Endodermal cell (in vitro differentiated cells): ENCODE measurements at regions not wholly inside any gene's neighbourhood (a gene's known extent, or its start where the extent isn't known, plus 50 kb on each side); places are given as distances from the start of the nearest gene placed in this dataset.

Experiments used
- DNase-seq: peaks from one replicate; pipeline ENCODE4 v3.0.0-alpha.2; 2017
- H3K27ac ChIP-seq: 2 replicates; pipeline ENCODE4 v1.5.1; 2013; ENCODE audit warnings: mild to moderate bottlenecking, low read depth, low read length, moderate library complexity
- H3K27me3 ChIP-seq: 2 replicates; pipeline ENCODE4 v1.6.1; 2013; ENCODE audit warnings: mild to moderate bottlenecking, low read length, moderate library complexity; ENCODE audit not compliant: insufficient read depth, control insufficient read depth, poor library complexity, severe bottlenecking
- H3K36me3 ChIP-seq: 2 replicates; pipeline ENCODE4 v1.7.0; 2013; ENCODE audit warnings: mild to moderate bottlenecking, low read length, moderate library complexity; ENCODE audit not compliant: control insufficient read depth, insufficient read depth
- H3K4me1 ChIP-seq: one replicate; pipeline ENCODE4 v1.7.0; 2013; ENCODE audit warnings: low read length; ENCODE audit not compliant: control insufficient read depth, insufficient read depth
- H3K4me3 ChIP-seq: 2 replicates; pipeline ENCODE4 v1.5.1; 2013; ENCODE audit warnings: mild to moderate bottlenecking, low read length, moderate library complexity
- H3K9ac ChIP-seq: 2 replicates; pipeline ENCODE4 v1.6.1; 2013; ENCODE audit warnings: mild to moderate bottlenecking, low read length, moderate library complexity; ENCODE audit not compliant: poor library complexity, severe bottlenecking; ENCODE audit errors: extremely low read depth
- H3K9me3 ChIP-seq: 2 replicates; pipeline ENCODE4 v1.6.1; 2013; ENCODE audit warnings: mild to moderate bottlenecking, low read length, moderate library complexity; ENCODE audit not compliant: control insufficient read depth
- H3K27ac Mint-ChIP-seq: 2 replicates; pipeline ENCODE4 v1.8.0; 2020; ENCODE audit warnings: mixed read lengths
- H3K27me3 Mint-ChIP-seq: 2 replicates; pipeline ENCODE4 v1.8.0; 2021; ENCODE audit warnings: mild to moderate bottlenecking, mixed read lengths; ENCODE audit not compliant: insufficient read depth
- H3K36me3 Mint-ChIP-seq: 2 replicates; pipeline ENCODE4 v1.8.0; 2020; ENCODE audit warnings: low read depth, mixed read lengths
- H3K4me1 Mint-ChIP-seq: 2 replicates; pipeline ENCODE4 v1.8.0; 2020; ENCODE audit warnings: mixed read lengths
- H3K4me3 Mint-ChIP-seq: 2 replicates; pipeline ENCODE4 v1.8.0; 2020; ENCODE audit warnings: mild to moderate bottlenecking, moderate library complexity, mixed read lengths
- H3K9me3 Mint-ChIP-seq: 2 replicates; pipeline ENCODE4 v1.8.0; 2020; ENCODE audit warnings: mild to moderate bottlenecking, mixed read lengths
- CTCF ChIP-seq: fragments of 200-600 bp; sonication (generic); conservative IDR thresholded peaks from 2 replicates; pipeline ENCODE4 v1.5.0; 2021; ENCODE audit warnings: antibody characterized with exemption, mild to moderate bottlenecking
- WGBS, 2 experiments: methylation state at CpG; one replicate each; pipeline versions ENCODE4 v1.1.5 to v1.1.7; 2013; ENCODE audit warnings: missing lambda C conversion rate in 2 of 2, mixed read lengths in 1 of 2; ENCODE audit not compliant: insufficient coverage in 1 of 2, insufficient read length in 1 of 2; 5-methylcytosine and 5-hydroxymethylcytosine counted together

- DNase-seq, result no peak
- no peak overlapping the region for H3K9ac ChIP-seq
- Mint-ChIP-seq H3K36me3 (peaks cover 3% of the 10 kb centered on the region), H3K4me1 (peaks cover 23% of the 10 kb centered on the region), H3K4me3 (no peak overlapping the region), H3K27ac (no peak overlapping the region), H3K27me3 (no peaks in the 10 kb centered on the region), H3K9me3 (no peaks in the 10 kb centered on the region)
- no peak overlapping the region for H3K27ac ChIP-seq
- H3K4me1 ChIP-seq, result no peaks in the 10 kb centered on the region
- no peaks in the 10 kb centered on the region for H3K27me3 ChIP-seq
- H3K9me3 ChIP-seq, result no peaks in the 10 kb centered on the region
- no peak for TF ChIP-seq CTCF
- H3K4me3 ChIP-seq, result no peak overlapping the region
- WGBS, 2 experiments, result 86 to 95% methylated on average over 1 to 3 of the region's 3 CpGs
- H3K36me3 ChIP-seq, result no peaks in the 10 kb centered on the region
These were observed 94.5 kb downstream of the KLF12 start for GRCh38 chr13:74039667-74040066.

- no peak for TF ChIP-seq CTCF
- H3K9me3 ChIP-seq, result no peaks in the 10 kb centered on the region
These were observed 95.0 kb downstream of the KLF12 start for GRCh38 chr13:74039154-74039553.

GRCh38 chr13:74037762-74038161 is 96.4 kb downstream of the KLF12 start:
- H3K27ac Mint-ChIP-seq, result no peak overlapping the region
- H3K9me3 Mint-ChIP-seq, result no peaks in the 10 kb centered on the region
- Histone ChIP-seq H3K36me3 (no peaks in the 10 kb centered on the region), H3K9ac (no peak overlapping the region), H3K4me1 (no peaks in the 10 kb centered on the region), H3K27me3 (no peaks in the 10 kb centered on the region), H3K4me3 (no peak overlapping the region), H3K9me3 (no peaks in the 10 kb centered on the region), H3K27ac (no peak overlapping the region)
- peaks cover 23% of the 10 kb centered on the region for H3K4me1 Mint-ChIP-seq
- TF ChIP-seq CTCF, result no peak
- no peak for DNase-seq
- H3K4me3 Mint-ChIP-seq, result no peak overlapping the region
- no peaks in the 10 kb centered on the region for H3K36me3 Mint-ChIP-seq
- H3K27me3 Mint-ChIP-seq, result no peaks in the 10 kb centered on the region

More at GRCh38 chr13:74039154-74039553, 95.0 kb downstream of the KLF12 start:
- Mint-ChIP-seq H3K9me3 (no peaks in the 10 kb centered on the region), H3K27me3 (no peaks in the 10 kb centered on the region), H3K27ac (no peak overlapping the region), H3K36me3 (peaks cover under 1% of the 10 kb centered on the region), H3K4me3 (no peak overlapping the region), H3K4me1 (peaks cover 23% of the 10 kb centered on the region)
- Histone ChIP-seq H3K4me1 (no peaks in the 10 kb centered on the region), H3K4me3 (no peak overlapping the region), H3K27ac (no peak overlapping the region), H3K9ac (no peak overlapping the region), H3K36me3 (no peaks in the 10 kb centered on the region), H3K27me3 (no peaks in the 10 kb centered on the region)
- no peak for DNase-seq
- 100% methylated on average over 1 of the region's 2 CpGs; no CpG with 5 or more reads in 1 of the 2 experiments for WGBS, 2 experiments
